Activated naive CD8-positive, alpha-beta T cell treated with anti-CD3 and anti-CD28 coated beads, Interleukin-2, amount 10 ng/mL, durations not matched to agents 7 days and 5 days (primary cell): ENCODE measurements at regions not wholly inside any gene's neighbourhood (a gene's known extent, or its start where the extent isn't known, plus 50 kb on each side); places are given as distances from the start of the nearest gene placed in this dataset.
"Not testable (repeated sequence)": the region's sequence is repeated elsewhere in the genome, so short reads cannot be mapped to it uniquely, and the experiment has no call there.

Source experiments
- ATAC-seq: fragments of 150-1000 bp; cut with Tn5 transposase; one replicate; pipeline ENCODE4 v1.10.0; 2021; ENCODE audit warnings: low read depth, moderate library complexity
- POLR2A ChIA-PET: fragments of 350-600 bp; sonication (Branson Sonifier 250); formaldehyde crosslinking; loops from one replicate; lab custom pipeline; 2021; ENCODE audit warnings: antibody characterized with exemption; lab: Charles Lee
- DNase-seq: peaks from one replicate; pipeline ENCODE4 v3.0.0; 2021
- H3K27ac Mint-ChIP-seq: one replicate; pipeline ENCODE4 v1.8.0; 2022; ENCODE audit warnings: mild to moderate bottlenecking, mixed read lengths
- H3K27me3 Mint-ChIP-seq: one replicate; pipeline ENCODE4 v1.8.0; 2022; ENCODE audit warnings: mild to moderate bottlenecking, moderate library complexity, mixed read lengths
- H3K36me3 Mint-ChIP-seq: one replicate; pipeline ENCODE4 v1.8.0; 2021; ENCODE audit warnings: mild to moderate bottlenecking, mixed read lengths
- H3K4me1 Mint-ChIP-seq: one replicate; pipeline ENCODE4 v1.8.0; 2021; ENCODE audit warnings: mixed read lengths
- H3K4me3 Mint-ChIP-seq: one replicate; pipeline ENCODE4 v1.8.0; 2022; ENCODE audit warnings: mild to moderate bottlenecking, moderate library complexity, mixed read lengths
- H3K9me3 Mint-ChIP-seq: one replicate; pipeline ENCODE4 v1.8.0; 2021; ENCODE audit warnings: mixed read lengths

DNA sequence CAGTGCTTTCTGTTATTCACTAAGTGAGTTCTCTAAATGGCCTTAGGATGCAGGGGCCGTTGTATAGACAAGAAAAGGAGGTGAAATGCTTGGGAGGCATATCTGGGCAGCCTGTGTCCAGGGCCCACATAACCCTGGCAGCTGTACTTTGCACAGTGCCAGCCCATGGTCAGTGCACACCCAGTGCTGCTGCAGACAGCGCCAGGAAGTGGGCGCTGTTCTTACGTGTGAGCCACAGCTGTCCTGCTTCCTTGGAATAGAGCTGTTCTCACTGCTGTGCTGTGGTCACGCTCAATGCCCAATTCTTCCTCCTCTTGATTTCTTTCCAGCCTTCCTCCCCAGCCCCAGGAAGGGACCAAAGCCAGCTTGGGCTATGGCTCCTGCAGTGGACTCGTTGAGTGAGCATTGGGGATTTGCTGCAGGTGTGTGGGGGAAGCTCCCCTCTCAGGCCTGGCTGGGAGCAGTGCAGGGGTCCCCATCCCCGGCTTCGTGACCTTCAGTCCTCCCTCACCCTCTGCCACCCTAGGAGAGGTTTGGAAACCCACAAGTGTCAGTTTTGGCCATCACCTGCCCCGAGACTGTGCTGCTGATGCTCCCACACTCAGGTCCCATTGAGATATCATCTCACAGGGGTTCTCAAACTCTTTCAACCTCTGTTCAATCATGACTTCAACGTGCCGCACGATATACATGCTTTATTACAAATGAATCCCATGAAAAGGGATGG lies 246.8 kb upstream of the EXOC2 start:
- H3K4me3 Mint-ChIP-seq, result no peak overlapping the region
- H3K36me3 Mint-ChIP-seq, result no peaks in the 10 kb centered on the region
- H3K27ac Mint-ChIP-seq, result no peak overlapping the region
- no peaks in the 10 kb centered on the region for H3K4me1 Mint-ChIP-seq
- H3K9me3 Mint-ChIP-seq, result no peaks in the 10 kb centered on the region
- no peak for DNase-seq
- H3K27me3 Mint-ChIP-seq, result peaks cover 2% of the 10 kb centered on the region
- POLR2A ChIA-PET, result no interaction called here
- ATAC-seq, result no peak

DNA sequence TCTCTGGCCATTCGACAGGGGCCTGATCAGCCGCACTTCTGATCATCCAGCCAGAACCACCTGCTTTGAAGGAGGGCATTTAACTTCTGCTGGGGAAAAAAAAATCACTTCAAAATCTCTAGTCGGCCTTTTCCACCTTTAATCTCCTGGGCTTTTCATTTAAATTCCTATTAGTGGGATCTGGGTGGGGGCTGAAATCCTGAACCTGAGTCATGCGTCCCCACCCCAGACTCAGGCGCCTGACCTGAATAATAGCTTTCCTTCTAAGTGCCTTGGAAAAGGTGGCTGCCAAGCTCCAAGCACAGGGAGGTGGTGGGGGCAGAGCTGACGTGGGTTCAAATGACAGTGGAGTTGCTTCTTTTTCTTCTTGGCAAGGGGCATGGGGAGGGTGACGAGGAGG lies 246.0 kb upstream of the EXOC2 start:
- no peak for ATAC-seq
- Mint-ChIP-seq H3K9me3 (no peaks in the 10 kb centered on the region), H3K36me3 (no peaks in the 10 kb centered on the region), H3K4me1 (no peaks in the 10 kb centered on the region), H3K4me3 (no peak overlapping the region), H3K27me3 (peaks cover 2% of the 10 kb centered on the region), H3K27ac (no peak overlapping the region)
- POLR2A ChIA-PET, result no interaction called here
- DNase-seq, result no peak

DNA sequence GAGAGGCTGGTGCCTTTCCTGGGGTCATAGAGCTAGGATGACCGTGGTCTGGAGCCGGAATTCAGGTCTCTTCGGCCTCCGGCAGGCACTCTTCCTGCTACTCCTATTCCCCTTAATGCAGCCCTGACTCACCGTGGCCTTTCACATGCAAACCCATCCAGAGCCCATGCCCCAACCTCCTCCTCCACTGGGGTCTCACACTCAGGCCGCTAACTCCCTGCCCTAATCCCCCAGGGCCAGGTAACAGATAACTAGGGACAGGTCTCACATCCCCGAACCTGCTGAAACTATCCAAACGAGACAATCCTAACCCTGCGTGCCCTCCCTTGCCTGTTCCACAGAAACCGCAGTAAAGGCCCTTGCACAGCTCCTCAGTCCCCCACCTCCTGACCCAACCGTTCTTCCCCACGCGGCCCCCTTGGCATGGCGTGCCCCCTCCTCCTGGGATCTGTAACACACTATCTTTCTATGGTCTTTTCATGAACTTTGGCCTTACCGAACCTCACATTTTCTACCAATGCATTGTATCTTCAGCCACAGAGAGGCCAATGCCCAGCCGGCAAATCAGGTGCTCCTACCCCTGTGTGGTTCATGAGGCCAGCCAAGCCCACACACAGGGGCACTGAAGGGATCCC lies 245.4 kb upstream of the EXOC2 start:
- H3K9me3 Mint-ChIP-seq, result no peaks in the 10 kb centered on the region
- POLR2A ChIA-PET, result no interaction called here
- no peak for DNase-seq
- H3K4me1 Mint-ChIP-seq, result no peaks in the 10 kb centered on the region
- H3K36me3 Mint-ChIP-seq, result no peaks in the 10 kb centered on the region
- no peak for ATAC-seq
- no peak overlapping the region for H3K27ac Mint-ChIP-seq
- no peak overlapping the region for H3K4me3 Mint-ChIP-seq
- peaks cover 2% of the 10 kb centered on the region for H3K27me3 Mint-ChIP-seq

DNA sequence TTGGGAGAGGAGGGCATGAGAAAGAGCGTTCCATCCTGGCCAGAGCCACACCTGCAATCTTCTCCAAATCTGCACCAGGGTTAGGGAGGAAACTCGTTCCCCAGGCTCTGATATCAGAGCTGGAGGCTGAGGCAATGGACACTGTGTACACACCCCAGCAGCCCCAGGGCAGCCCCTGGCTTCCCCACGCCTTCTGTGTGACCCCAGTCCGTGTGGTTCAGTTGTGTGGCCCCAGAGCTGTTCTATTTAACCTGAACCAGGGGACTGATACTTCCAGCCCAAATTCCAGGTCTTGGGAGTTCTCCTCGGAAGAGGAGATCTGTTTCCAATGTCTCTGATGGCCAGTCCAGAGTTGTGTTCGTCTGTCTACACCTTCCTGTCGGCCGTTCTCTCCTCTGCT lies 242.6 kb upstream of the EXOC2 start:
- POLR2A ChIA-PET, result no interaction called here
- DNase-seq (no peak), ATAC-seq (no peak)
- H3K4me3 Mint-ChIP-seq, result no peak overlapping the region
- no peaks in the 10 kb centered on the region for H3K9me3 Mint-ChIP-seq
- H3K27me3 Mint-ChIP-seq, result peaks cover 5% of the 10 kb centered on the region
- no peak overlapping the region for H3K27ac Mint-ChIP-seq
- H3K36me3 Mint-ChIP-seq, result no peaks in the 10 kb centered on the region
- no peaks in the 10 kb centered on the region for H3K4me1 Mint-ChIP-seq

DNA sequence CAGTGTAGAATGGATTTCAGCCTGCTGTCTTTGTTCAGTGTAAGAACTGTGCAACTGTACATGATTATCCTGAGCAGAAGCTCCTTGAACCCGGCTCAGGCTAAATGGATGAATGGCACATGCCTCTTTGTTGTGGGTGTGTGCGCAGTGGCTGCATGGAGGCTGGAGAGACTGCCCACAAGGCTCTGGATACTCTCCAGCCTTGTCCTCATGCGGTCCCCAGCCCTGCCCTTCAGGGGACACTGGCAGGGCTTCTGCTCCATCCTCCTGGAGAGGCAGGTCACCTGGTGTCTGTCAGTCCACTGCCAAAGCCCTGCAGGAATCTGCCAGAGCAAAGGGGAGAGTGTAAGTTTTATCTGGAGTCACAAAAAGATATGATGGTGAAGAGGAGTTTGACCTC lies 241.7 kb upstream of the EXOC2 start:
- Mint-ChIP-seq H3K4me1 (no peaks in the 10 kb centered on the region), H3K36me3 (no peaks in the 10 kb centered on the region), H3K27ac (no peak overlapping the region), H3K27me3 (peaks cover 5% of the 10 kb centered on the region), H3K4me3 (no peak overlapping the region), H3K9me3 (no peaks in the 10 kb centered on the region)
- ATAC-seq, result no peak
- POLR2A ChIA-PET, result no interaction called here
- DNase-seq, result no peak

DNA sequence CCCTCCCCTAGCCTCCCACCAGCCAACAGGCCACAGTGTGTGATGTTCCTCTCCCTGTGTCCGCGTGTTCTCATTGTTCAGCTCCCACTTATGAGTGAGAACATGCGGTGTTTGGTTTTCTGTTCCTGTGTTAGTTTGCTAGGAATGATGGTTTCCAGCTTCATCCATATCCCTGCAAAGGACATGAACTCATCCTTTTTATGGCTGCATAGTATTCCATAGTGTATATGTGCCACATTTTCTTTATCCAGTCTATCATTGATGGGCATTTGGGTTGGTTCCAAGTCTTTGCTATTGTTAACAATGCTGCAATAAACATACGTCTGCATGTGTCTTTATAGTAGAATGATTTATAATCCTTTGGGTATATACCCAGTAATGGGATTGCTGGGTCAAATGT lies 239.0 kb upstream of the EXOC2 start:
- H3K36me3 Mint-ChIP-seq, DNase-seq, POLR2A ChIA-PET: not testable (repeated sequence)

DNA sequence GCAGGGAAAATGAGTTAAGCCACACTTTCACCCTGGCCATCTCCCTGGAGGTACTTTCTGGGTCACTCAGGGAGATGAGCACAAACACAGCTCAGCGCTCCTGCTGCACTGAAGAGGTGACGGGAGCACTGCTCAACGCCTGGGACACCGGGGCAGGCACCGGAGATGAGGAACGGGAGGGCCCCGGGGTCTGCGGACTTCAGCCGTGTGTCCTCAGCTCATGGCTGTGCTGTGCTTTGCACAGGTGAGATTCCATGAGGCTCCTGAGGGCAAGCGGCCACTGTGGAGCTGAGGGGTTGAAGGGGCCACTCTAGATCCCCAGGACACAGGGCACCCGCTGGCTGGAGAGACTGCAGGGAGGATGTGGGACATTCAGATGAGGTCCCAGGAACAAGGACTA lies 234.2 kb upstream of the EXOC2 start:
- no peak for ATAC-seq
- H3K4me3 Mint-ChIP-seq, result no peak overlapping the region
- POLR2A ChIA-PET, result no interaction called here
- peaks cover 8% of the 10 kb centered on the region for H3K9me3 Mint-ChIP-seq
- no peaks in the 10 kb centered on the region for H3K27me3 Mint-ChIP-seq
- no peaks in the 10 kb centered on the region for H3K4me1 Mint-ChIP-seq
- no peak overlapping the region for H3K27ac Mint-ChIP-seq
- DNase-seq, result no peak
- H3K36me3 Mint-ChIP-seq, result no peaks in the 10 kb centered on the region

More for the DNA sequence above, 239.0 kb upstream of the EXOC2 start:
- not testable (repeated sequence) for H3K27ac Mint-ChIP-seq, H3K4me3 Mint-ChIP-seq, H3K4me1 Mint-ChIP-seq, H3K27me3 Mint-ChIP-seq, ATAC-seq, H3K9me3 Mint-ChIP-seq

DNA sequence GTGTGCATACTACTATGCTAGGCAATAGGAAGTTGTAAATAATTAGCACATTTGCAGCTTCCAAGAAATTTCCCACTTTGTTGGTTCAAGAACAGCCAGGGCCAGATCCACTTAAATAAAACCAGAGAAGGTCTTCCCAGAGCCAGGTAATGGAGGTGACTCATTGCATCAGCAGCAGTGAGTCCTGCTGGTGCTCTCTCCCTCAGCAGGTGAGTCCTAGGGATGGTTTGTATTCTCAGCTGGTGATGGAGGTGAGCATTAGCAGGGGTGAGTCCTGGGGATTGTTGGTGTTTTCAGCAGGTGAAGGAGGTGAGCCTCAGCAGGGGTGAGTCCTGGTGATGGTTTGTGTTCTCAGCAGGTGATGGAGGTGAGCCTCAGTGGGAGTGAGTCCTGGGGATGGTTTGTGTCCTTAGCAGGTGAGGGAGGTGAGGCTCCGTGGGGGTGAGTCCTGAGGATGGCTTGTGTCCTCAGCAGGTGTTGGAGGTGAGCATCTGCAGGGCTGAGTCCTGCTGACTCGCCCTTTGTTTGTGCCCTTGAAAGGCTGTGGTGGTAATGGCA lies 232.8 kb upstream of the EXOC2 start:
- peaks cover 2% of the 10 kb centered on the region for H3K36me3 Mint-ChIP-seq
- no peak overlapping the region for H3K27ac Mint-ChIP-seq
- H3K4me1 Mint-ChIP-seq, result no peaks in the 10 kb centered on the region
- H3K9me3 Mint-ChIP-seq, result peaks cover 12% of the 10 kb centered on the region
- no peak for DNase-seq
- POLR2A ChIA-PET, result no interaction called here
- H3K27me3 Mint-ChIP-seq, result no peaks in the 10 kb centered on the region
- no peak overlapping the region for H3K4me3 Mint-ChIP-seq
- ATAC-seq, result no peak

DNA sequence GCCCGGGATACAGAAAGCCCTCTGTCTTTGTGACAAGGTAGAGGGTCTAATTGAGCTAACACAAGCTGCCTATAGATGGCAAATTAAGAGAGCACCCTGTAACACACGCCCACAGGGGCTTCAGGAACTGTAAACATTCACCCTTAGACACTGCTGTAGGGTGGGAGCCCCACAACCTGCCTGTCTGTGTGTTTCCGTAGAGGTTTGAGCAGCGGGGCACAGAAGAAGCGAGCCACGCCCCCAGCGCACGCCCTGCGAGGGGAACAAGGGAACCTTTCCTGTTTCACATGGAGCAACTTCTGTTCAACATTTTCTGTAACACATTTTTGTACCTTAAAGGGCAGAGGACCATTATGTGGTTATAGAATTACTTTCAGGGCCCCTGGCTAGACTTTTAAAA lies 231.7 kb upstream of the EXOC2 start:
- Mint-ChIP-seq H3K36me3 (peaks cover 2% of the 10 kb centered on the region), H3K9me3 (peaks cover 15% of the 10 kb centered on the region), H3K4me1 (peaks cover 1% of the 10 kb centered on the region), H3K4me3 (no peak overlapping the region), H3K27ac (no peak overlapping the region), H3K27me3 (no peaks in the 10 kb centered on the region)
- POLR2A ChIA-PET, result no interaction called here
- no peak for DNase-seq
- ATAC-seq, result no peak

DNA sequence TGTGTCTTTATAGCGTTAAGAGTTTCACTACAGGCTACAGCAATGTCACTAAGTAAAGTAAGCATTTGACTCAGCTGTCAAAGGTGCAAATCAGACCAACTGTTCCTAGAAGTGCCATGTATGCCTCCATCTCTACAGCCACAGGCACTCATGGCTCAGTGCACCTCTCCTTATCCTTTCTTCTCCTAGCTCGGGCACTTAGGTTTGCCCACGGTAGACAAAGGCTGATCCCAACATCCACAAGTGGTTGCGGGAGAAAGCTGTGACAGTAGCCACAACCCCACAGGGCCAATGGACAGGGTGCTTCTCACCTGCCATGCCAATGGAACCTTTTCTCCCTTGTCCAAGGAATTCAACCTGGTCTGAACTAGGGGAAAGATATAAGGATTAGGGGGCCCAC lies 228.5 kb upstream of the EXOC2 start:
- Mint-ChIP-seq H3K27ac (no peak overlapping the region), H3K4me3 (no peak overlapping the region), H3K4me1 (peaks cover 1% of the 10 kb centered on the region), H3K36me3 (peaks cover 2% of the 10 kb centered on the region), H3K9me3 (peaks cover 24% of the 10 kb centered on the region), H3K27me3 (no peaks in the 10 kb centered on the region)
- DNase-seq (no peak), ATAC-seq (no peak)
- POLR2A ChIA-PET, result no interaction called here

DNA sequence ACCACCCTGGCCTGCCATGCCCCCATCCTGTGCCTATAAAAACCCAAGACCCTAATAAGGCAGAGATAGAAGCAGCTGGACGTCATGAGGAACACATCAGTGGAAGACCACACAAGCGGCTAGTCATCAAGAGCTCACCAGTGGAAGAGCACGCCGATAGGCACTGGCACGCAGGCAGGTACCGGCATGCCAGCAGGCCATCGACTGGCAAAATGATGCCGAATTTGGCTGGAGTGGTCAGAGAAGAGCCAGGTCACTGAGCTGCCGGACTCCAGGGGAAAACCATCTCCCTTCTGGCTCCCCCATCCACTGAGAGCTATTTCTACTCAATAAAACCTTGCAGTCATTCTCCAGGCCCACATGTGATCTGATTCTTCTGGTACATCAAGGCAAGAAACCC lies 227.6 kb upstream of the EXOC2 start:
- Mint-ChIP-seq H3K9me3 (peaks cover 24% of the 10 kb centered on the region), H3K27me3 (no peaks in the 10 kb centered on the region), H3K4me3 (no peak overlapping the region), H3K27ac (no peak overlapping the region), H3K36me3 (peaks cover 2% of the 10 kb centered on the region), H3K4me1 (peaks cover 1% of the 10 kb centered on the region)
- DNase-seq (no peak), ATAC-seq (no peak)
- POLR2A ChIA-PET, result no interaction called here

DNA sequence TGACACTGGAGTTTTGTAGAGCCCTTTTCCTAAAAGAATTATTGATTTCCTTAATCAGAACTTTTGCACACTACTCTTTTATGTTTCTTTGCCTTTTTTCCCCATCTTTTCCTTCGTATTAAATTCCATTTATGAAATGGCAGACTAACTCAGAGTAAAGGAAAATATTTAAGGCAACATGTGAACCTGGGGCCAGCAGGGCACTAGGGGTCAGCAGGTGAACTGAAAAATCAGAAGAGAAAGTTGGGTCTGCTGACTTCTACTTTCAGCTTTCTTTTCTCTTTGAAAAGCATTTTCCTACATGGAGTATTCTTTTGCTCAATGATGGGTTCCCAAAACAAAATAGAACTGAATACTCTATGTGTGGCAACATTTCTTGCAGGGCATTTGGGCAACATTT lies 226.6 kb upstream of the EXOC2 start:
- Mint-ChIP-seq H3K4me3 (no peak overlapping the region), H3K4me1 (peaks cover 1% of the 10 kb centered on the region), H3K36me3 (peaks cover 2% of the 10 kb centered on the region), H3K27me3 (peaks cover 1% of the 10 kb centered on the region), H3K9me3 (peaks cover 24% of the 10 kb centered on the region), H3K27ac (no peak overlapping the region)
- ATAC-seq, result no peak
- no peak for DNase-seq
- POLR2A ChIA-PET, result no interaction called here

DNA sequence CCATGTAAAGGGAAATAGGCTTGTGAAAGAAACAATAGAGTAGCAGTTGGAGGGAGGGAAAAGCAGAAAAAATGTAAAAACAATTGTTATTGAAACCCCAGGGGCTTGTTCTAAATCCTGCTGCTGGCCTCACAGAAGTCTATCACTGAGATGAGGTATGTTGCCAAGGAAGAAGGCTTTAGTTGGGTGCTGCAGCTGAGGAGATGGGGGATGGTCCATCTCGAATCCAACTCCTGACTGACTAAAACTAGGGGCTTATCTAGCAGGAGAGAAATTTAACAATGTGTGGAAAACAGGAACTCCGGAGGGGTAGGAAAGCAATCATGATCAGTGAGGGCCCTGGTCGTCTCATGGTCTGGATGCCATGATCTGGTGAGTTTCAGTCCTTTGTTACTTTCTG lies 225.0 kb upstream of the EXOC2 start:
- ATAC-seq (no peak), DNase-seq (no peak)
- Mint-ChIP-seq H3K36me3 (peaks cover 2% of the 10 kb centered on the region), H3K4me3 (no peak overlapping the region), H3K27ac (no peak overlapping the region), H3K27me3 (peaks cover 7% of the 10 kb centered on the region), H3K9me3 (peaks cover 22% of the 10 kb centered on the region), H3K4me1 (peaks cover 1% of the 10 kb centered on the region)
- POLR2A ChIA-PET, result no interaction called here

DNA sequence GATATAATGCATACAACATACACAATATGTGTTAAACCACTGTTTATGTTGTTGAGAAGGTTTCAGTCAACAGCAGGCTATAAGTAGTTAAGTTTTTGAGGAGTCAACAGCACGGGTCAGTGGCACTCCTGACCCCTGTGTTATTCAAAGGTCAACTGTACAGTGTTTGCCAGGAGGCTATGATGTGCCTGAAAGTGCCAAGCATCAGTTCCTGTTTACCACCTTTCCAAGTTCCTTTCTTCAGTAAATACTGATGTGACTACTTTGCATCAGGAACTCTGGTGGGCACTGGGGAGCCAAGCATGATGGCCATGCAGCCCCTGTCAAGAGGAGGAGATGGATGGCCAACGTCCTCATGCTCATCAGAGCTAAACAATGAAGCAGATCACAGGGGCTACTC lies 224.4 kb upstream of the EXOC2 start:
- POLR2A ChIA-PET, result no interaction called here
- Mint-ChIP-seq H3K36me3 (peaks cover 2% of the 10 kb centered on the region), H3K27me3 (peaks cover 11% of the 10 kb centered on the region), H3K27ac (no peak overlapping the region), H3K9me3 (peaks cover 17% of the 10 kb centered on the region), H3K4me3 (no peak overlapping the region), H3K4me1 (peaks cover 1% of the 10 kb centered on the region)
- DNase-seq (no peak), ATAC-seq (no peak)
